ENCODE measurements at regions not wholly inside any gene's neighbourhood (a gene's known extent, or its start where the extent isn't known, plus 50 kb on each side); places are given as distances from the start of the nearest gene placed in this dataset.
"Not testable (repeated sequence)": the region's sequence is repeated elsewhere in the genome, so short reads cannot be mapped to it uniquely, and the experiment has no call there.

- DNase-seq (ENCODE audit: low read depth) = no peak
- no peak for TF ChIP-seq CTCF (IDR thresholded peaks at IDR 0.05; ENCODE audit: insufficient read depth, low read length, severe bottlenecking)
- H3K27me3 ChIP-seq (ENCODE audit: control insufficient read depth, insufficient read depth, low read length) = no peaks in the 10 kb centered on the region
- H3K4me3 ChIP-seq (ENCODE audit: low read depth, low read length) = no peak overlapping the region
- no peaks in the 10 kb centered on the region for H3K36me3 ChIP-seq (ENCODE audit: control insufficient read depth, insufficient read depth, low read length)
- FAIRE-seq = no peak
Measured at GRCh38 chr10:33602278-33602677, 267.8 kb upstream of the NRP1 start.

- no peaks in the 10 kb centered on the region for H3K36me3 ChIP-seq (ENCODE audit: control insufficient read depth, insufficient read depth, low read length)
- H3K4me3 ChIP-seq (ENCODE audit: low read depth, low read length) = no peak overlapping the region
- H3K27me3 ChIP-seq (ENCODE audit: control insufficient read depth, insufficient read depth, low read length) = no peaks in the 10 kb centered on the region
- FAIRE-seq (no peak), DNase-seq (ENCODE audit: low read depth) (peak; percentile 25)
- TF ChIP-seq CTCF (IDR thresholded peaks at IDR 0.05; ENCODE audit: insufficient read depth, low read length, severe bottlenecking) = no peak
Measured at GRCh38 chr10:33600381-33600780, 265.9 kb upstream of the NRP1 start.

GRCh38 chr10:33596422-33596821 is 262.0 kb upstream of the NRP1 start:
- FAIRE-seq (no peak), DNase-seq (ENCODE audit: low read depth) (no peak)
- Histone ChIP-seq H3K36me3 (ENCODE audit: control insufficient read depth, insufficient read depth, low read length) (no peaks in the 10 kb centered on the region), H3K4me3 (ENCODE audit: low read depth, low read length) (no peak overlapping the region), H3K27me3 (ENCODE audit: control insufficient read depth, insufficient read depth, low read length) (no peaks in the 10 kb centered on the region)
- TF ChIP-seq CTCF (IDR thresholded peaks at IDR 0.05; ENCODE audit: insufficient read depth, low read length, severe bottlenecking) = no peak

- no peak for DNase-seq (ENCODE audit: low read depth)
- no peaks in the 10 kb centered on the region for H3K27me3 ChIP-seq (ENCODE audit: control insufficient read depth, insufficient read depth, low read length)
- H3K4me3 ChIP-seq (ENCODE audit: low read depth, low read length) = no peak overlapping the region
- no peaks in the 10 kb centered on the region for H3K36me3 ChIP-seq (ENCODE audit: control insufficient read depth, insufficient read depth, low read length)
- FAIRE-seq = no peak
- TF ChIP-seq CTCF (IDR thresholded peaks at IDR 0.05; ENCODE audit: insufficient read depth, low read length, severe bottlenecking) = no peak
Measured at GRCh38 chr10:33594475-33594874, 260.0 kb upstream of the NRP1 start.

- Histone ChIP-seq H3K27me3 (ENCODE audit: control insufficient read depth, insufficient read depth, low read length) (no peaks in the 10 kb centered on the region), H3K4me3 (ENCODE audit: low read depth, low read length) (no peak overlapping the region), H3K36me3 (ENCODE audit: control insufficient read depth, insufficient read depth, low read length) (no peaks in the 10 kb centered on the region)
- no peak for FAIRE-seq
- no peak for TF ChIP-seq CTCF (IDR thresholded peaks at IDR 0.05; ENCODE audit: insufficient read depth, low read length, severe bottlenecking)
- DNase-seq (ENCODE audit: low read depth) = no peak
Measured at GRCh38 chr10:33588974-33589600, 254.6 kb upstream of the NRP1 start.

- H3K4me3 ChIP-seq (ENCODE audit: low read depth, low read length); H3K27me3 ChIP-seq (ENCODE audit: control insufficient read depth, insufficient read depth, low read length); FAIRE-seq; H3K36me3 ChIP-seq (ENCODE audit: control insufficient read depth, insufficient read depth, low read length); DNase-seq (ENCODE audit: low read depth): not testable (repeated sequence)
Measured at GRCh38 chr10:33584596-33584995, 250.1 kb upstream of the NRP1 start.
